Type B pancreatic cell (in vitro differentiated cells): ENCODE measurements at regions not wholly inside any gene's neighbourhood (a gene's known extent, or its start where the extent isn't known, plus 50 kb on each side); places are given as distances from the start of the nearest gene placed in this dataset.

Experiments
- DNase-seq: peaks from one replicate; pipeline ENCODE4 v3.0.0; 2021; ENCODE audit warnings: mixed read lengths; ENCODE audit not compliant: unreplicated experiment; ENCODE audit errors: extremely low spot score
- H3K27ac Mint-ChIP-seq: 2 replicates; pipeline ENCODE4 v1.8.0; 2021; ENCODE audit warnings: mild to moderate bottlenecking, mixed read lengths
- H3K27me3 Mint-ChIP-seq: 2 replicates; pipeline ENCODE4 v1.8.0; 2021; ENCODE audit warnings: mixed read lengths
- H3K36me3 Mint-ChIP-seq: 2 replicates; pipeline ENCODE4 v1.8.0; 2021; ENCODE audit warnings: mixed read lengths
- H3K4me1 Mint-ChIP-seq: one replicate; pipeline ENCODE4 v1.8.0; 2021; ENCODE audit warnings: mixed read lengths; ENCODE audit not compliant: unreplicated experiment
- H3K4me3 Mint-ChIP-seq: 2 replicates; pipeline ENCODE4 v1.8.0; 2021; ENCODE audit warnings: mild to moderate bottlenecking, mixed read lengths
- H3K9me3 Mint-ChIP-seq: 2 replicates; pipeline ENCODE4 v1.8.0; 2021; ENCODE audit warnings: mixed read lengths
- CTCF ChIP-seq: fragments of 200-600 bp; sonication (generic); conservative IDR thresholded peaks from 2 replicates; pipeline ENCODE4 v1.5.0; 2021; ENCODE audit warnings: antibody characterized with exemption, mild to moderate bottlenecking

- Mint-ChIP-seq H3K4me1 (peaks cover 10% of the 10 kb centered on the region), H3K36me3 (no peaks in the 10 kb centered on the region), H3K27ac (no peak overlapping the region), H3K27me3 (peaks cover 7% of the 10 kb centered on the region), H3K9me3 (peaks cover 7% of the 10 kb centered on the region), H3K4me3 (no peak overlapping the region)
- DNase-seq = no peak
- TF ChIP-seq CTCF = no peak
These were observed 305.4 kb upstream of the KIF2A start for GRCh38 chr5:62000646-62001045.

GRCh38 chr5:62001640-62002039, 304.4 kb upstream of the KIF2A start:
- Mint-ChIP-seq H3K4me1 (peaks cover 5% of the 10 kb centered on the region), H3K27me3 (peaks cover 10% of the 10 kb centered on the region), H3K27ac (no peak overlapping the region), H3K9me3 (peaks cover 7% of the 10 kb centered on the region), H3K4me3 (no peak overlapping the region), H3K36me3 (no peaks in the 10 kb centered on the region)
- no peak for DNase-seq
- no peak for TF ChIP-seq CTCF

GRCh38 chr5:62002436-62002835, 303.6 kb upstream of the KIF2A start:
- H3K36me3 Mint-ChIP-seq = no peaks in the 10 kb centered on the region
- no peak for TF ChIP-seq CTCF

DNA sequence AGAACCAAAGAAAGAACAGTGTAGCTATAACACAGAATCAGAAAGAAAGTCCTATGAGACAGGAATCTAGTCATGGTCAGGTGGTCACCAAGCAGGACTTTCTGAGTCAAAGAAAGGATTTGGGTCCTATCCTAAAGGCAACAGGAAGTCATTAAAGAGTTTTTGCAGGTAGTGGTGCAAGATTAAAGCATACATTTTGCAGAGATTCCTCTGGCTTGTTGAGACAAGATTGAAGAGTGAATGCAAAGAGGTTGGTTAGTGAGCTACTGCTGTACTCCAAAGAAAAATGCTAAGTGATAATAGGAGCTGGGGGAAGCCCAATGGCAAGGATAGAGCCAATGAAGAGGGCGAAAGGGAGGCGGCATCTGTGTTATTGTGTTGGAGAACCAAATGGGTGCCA, 300.5 kb upstream of the KIF2A start:
- Mint-ChIP-seq H3K27ac (no peak overlapping the region), H3K4me1 (peaks cover 4% of the 10 kb centered on the region), H3K9me3 (peaks cover 12% of the 10 kb centered on the region), H3K4me3 (no peak overlapping the region), H3K27me3 (peaks cover 27% of the 10 kb centered on the region), H3K36me3 (no peaks in the 10 kb centered on the region)
- TF ChIP-seq CTCF = no peak
- no peak for DNase-seq

More at GRCh38 chr5:62002436-62002835, 303.6 kb upstream of the KIF2A start:
- Mint-ChIP-seq H3K4me3 (no peak overlapping the region), H3K9me3 (peaks cover 7% of the 10 kb centered on the region), H3K4me1 (peaks cover 5% of the 10 kb centered on the region), H3K27ac (no peak overlapping the region), H3K27me3 (peaks cover 15% of the 10 kb centered on the region)
- DNase-seq = no peak

DNA sequence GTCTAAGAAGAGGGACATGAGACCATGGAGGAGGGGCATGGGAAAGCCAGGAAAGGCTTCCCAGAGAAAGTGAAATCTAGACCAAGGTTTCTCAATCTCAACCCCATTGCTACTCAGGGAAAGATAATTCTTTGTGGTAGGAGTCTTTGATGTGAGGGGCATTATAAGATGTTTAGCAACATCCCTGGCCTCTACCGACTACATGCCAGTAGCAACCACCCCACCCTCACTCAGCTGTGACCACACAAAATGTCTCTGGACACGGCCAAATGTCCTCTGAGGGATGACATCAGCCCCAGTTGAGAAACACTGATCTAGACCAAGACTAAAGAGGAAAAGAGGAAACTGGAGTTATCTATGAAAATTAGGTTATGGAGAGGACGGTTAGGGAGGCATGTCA, 298.5 kb upstream of the KIF2A start:
- no peaks in the 10 kb centered on the region for H3K36me3 Mint-ChIP-seq
- no peak overlapping the region for H3K4me3 Mint-ChIP-seq
- peaks cover 12% of the 10 kb centered on the region for H3K9me3 Mint-ChIP-seq
- TF ChIP-seq CTCF = no peak
- DNase-seq = no peak
- H3K27me3 Mint-ChIP-seq = peaks cover 32% of the 10 kb centered on the region
- no peak overlapping the region for H3K27ac Mint-ChIP-seq
- no peaks in the 10 kb centered on the region for H3K4me1 Mint-ChIP-seq

- no peak for TF ChIP-seq CTCF
- H3K27me3 Mint-ChIP-seq = peaks cover 24% of the 10 kb centered on the region
- no peak for DNase-seq
- H3K9me3 Mint-ChIP-seq = peaks cover 5% of the 10 kb centered on the region
- H3K4me1 Mint-ChIP-seq = no peaks in the 10 kb centered on the region
- H3K27ac Mint-ChIP-seq = no peak overlapping the region
- no peak overlapping the region for H3K4me3 Mint-ChIP-seq
- no peaks in the 10 kb centered on the region for H3K36me3 Mint-ChIP-seq
These were observed 294.8 kb upstream of the KIF2A start for GRCh38 chr5:62011089-62011664.
